ENCODE measurements at regions not wholly inside any gene's neighbourhood (a gene's known extent, or its start where the extent isn't known, plus 50 kb on each side); places are given as distances from the start of the nearest gene placed in this dataset.

DNA sequence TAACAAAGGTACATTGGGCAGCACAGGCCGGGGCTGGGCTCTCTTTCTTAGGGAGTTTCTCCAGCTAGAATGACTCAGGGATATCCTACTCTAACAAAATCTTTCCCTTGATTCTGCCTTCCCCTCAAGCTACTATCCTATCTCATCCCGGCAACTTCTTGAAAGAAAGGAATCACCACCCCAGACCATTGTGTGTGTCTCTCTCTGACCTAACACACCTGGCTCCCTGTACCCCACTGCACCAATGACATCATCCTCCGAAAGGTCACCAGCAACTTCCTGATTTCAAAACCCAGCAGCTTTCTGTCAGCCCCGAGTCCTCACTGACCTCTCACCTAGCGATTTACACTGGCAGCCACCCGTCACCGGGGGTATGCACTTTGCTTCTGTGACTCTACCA is 72.1 kb upstream of the MAP4K4 start:
- Histone ChIP-seq H3K9ac (ENCODE audit: low read depth in 1 of 2, low read length in 2 of 2) (no peak overlapping the region), H3K27me3 (ENCODE audit: control insufficient read depth in 1 of 2, insufficient read depth in 2 of 2, low read length in 2 of 2) (no peaks in the 10 kb centered on the region), H3K9me3 (ENCODE audit: control insufficient read depth in 1 of 2, low read length in 2 of 2) (no peaks in the 10 kb centered on the region), H3K36me3 (ENCODE audit: control insufficient read depth in 1 of 2, insufficient read depth in 2 of 2, low read length in 2 of 2) (no peaks in the 10 kb centered on the region), H3K4me1 (ENCODE audit: control insufficient read depth in 1 of 2, insufficient read depth in 2 of 2, low read length in 2 of 2) (peaks cover 0 to 3% of the 10 kb centered on the region in 2 donors), H3K4me3 (ENCODE audit: low read depth in 1 of 2, low read length in 2 of 2) (no peak overlapping the region), H3K27ac (ENCODE audit: low read depth, low read length) (no peak overlapping the region)

DNA sequence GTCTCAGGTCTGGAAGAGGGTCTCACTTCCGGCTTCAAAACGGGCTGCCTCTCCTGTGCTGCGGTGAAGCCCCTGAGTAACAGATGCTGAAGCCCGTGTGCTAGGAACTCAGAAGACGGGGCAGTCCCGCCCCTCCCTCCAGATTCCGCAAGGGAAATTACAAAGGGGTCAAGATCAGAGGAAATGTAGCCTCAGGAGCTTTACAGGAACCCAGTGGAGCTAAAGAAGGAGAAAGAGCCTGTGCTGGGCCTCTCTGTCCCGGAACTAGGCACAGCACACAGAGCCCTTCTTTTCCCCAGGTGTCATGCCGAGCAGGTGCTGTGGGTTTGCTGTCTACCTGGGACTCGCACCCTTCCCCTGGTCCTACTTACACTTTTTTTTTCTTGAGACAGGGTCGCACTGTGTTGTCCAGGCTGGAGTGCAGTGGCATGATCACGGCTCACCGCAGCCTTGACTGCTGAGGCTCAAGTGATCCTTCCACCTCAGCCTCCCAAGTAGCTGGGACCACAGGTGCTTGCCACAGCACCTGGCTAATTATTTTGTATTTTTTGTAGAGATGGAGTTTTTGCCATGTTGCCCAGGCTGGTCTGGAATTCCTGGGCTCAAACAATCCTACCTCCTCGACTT is 72.7 kb upstream of the MAP4K4 start:
- Histone ChIP-seq H3K27ac (ENCODE audit: low read depth, low read length) (no peak overlapping the region), H3K36me3 (ENCODE audit: control insufficient read depth in 1 of 2, insufficient read depth in 2 of 2, low read length in 2 of 2) (no peaks in the 10 kb centered on the region), H3K9ac (ENCODE audit: low read depth in 1 of 2, low read length in 2 of 2) (no peak overlapping the region), H3K4me3 (ENCODE audit: low read depth in 1 of 2, low read length in 2 of 2) (no peak overlapping the region), H3K27me3 (ENCODE audit: control insufficient read depth in 1 of 2, insufficient read depth in 2 of 2, low read length in 2 of 2) (no peaks in the 10 kb centered on the region), H3K4me1 (ENCODE audit: control insufficient read depth in 1 of 2, insufficient read depth in 2 of 2, low read length in 2 of 2) (no peaks in the 10 kb centered on the region), H3K9me3 (ENCODE audit: control insufficient read depth in 1 of 2, low read length in 2 of 2) (no peaks in the 10 kb centered on the region)

DNA sequence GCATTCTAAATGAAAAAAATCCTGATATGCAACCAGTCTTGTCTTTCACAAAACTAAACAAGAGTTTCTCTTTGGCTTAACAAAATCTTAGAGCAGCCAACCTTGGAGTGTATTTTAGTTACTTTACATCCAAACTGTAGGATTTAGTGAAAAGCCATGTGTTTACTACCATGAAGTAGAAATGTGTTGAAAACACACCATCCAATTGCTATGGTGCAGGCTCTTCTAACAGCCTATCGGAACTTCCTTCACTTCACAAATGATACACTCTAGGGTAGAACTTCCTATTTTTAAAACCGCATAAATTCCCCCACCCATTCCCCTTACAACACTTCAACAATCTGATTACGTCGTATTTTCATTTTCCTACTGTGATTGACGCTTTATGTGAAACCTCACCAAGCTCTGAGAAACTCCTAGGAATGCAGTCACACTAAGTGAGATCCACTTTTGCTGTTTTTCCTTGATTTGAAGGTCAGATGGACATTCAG is 74.4 kb upstream of the MAP4K4 start:
- no peaks in the 10 kb centered on the region for H3K27me3 ChIP-seq (ENCODE audit: control insufficient read depth in 1 of 2, insufficient read depth in 2 of 2, low read length in 2 of 2)
- no peaks in the 10 kb centered on the region for H3K9me3 ChIP-seq (ENCODE audit: control insufficient read depth in 1 of 2, low read length in 2 of 2)
- no peak overlapping the region for H3K9ac ChIP-seq (ENCODE audit: low read depth in 1 of 2, low read length in 2 of 2)

DNA sequence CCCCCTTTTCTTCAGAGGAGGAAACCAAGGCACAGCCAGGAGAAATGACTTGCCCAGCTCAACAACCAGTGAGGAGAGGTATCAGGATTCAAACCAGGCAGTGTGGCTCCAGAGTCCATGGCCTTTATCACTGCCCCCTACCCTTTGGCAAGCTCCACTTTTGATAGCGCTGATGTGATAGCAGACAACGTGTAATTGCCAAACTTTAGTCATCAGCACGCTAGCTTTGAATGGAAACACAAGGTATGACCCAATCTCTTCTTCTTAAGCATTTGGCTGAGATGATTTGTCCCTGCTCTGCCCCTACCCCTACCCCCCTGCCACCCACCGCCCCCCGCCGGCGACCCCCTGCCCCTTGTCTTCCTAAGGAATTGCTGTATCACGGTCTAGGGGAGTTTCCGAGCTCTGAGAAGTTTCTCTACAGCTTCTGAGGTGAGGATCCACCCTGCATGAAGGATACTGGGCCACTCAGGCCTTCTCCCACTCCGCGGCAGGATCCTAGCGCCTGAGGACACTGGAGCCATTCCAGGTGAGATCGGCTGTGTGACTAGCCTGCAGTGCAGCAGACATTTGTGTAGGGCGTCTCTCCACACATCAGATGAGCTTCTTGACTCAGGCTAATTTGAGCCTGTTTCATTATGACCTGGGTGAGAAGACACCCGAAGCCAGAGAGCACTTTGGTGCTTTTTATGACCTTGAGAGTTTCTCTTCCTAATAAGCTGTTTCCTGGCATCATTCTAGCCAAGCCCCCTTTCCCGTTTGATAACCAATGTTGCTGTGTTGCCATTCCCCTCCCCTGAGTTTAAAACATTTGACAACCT is 75.1 kb upstream of the MAP4K4 start:
- Histone ChIP-seq H3K4me1 (ENCODE audit: control insufficient read depth in 1 of 2, insufficient read depth in 2 of 2, low read length in 2 of 2) (peaks cover 0 to 9% of the 10 kb centered on the region in 2 donors), H3K36me3 (ENCODE audit: control insufficient read depth in 1 of 2, insufficient read depth in 2 of 2, low read length in 2 of 2) (no peaks in the 10 kb centered on the region), H3K9me3 (ENCODE audit: control insufficient read depth in 1 of 2, low read length in 2 of 2) (no peaks in the 10 kb centered on the region), H3K4me3 (ENCODE audit: low read depth in 1 of 2, low read length in 2 of 2) (no peak overlapping the region), H3K9ac (ENCODE audit: low read depth in 1 of 2, low read length in 2 of 2) (no peak overlapping the region), H3K27ac (ENCODE audit: low read depth, low read length) (no peak overlapping the region), H3K27me3 (ENCODE audit: control insufficient read depth in 1 of 2, insufficient read depth in 2 of 2, low read length in 2 of 2) (no peaks in the 10 kb centered on the region)

More for the DNA sequence above, 74.4 kb upstream of the MAP4K4 start:
- Histone ChIP-seq H3K27ac (ENCODE audit: low read depth, low read length) (no peak overlapping the region), H3K4me1 (ENCODE audit: control insufficient read depth in 1 of 2, insufficient read depth in 2 of 2, low read length in 2 of 2) (peaks cover 0 to 9% of the 10 kb centered on the region in 2 donors), H3K36me3 (ENCODE audit: control insufficient read depth in 1 of 2, insufficient read depth in 2 of 2, low read length in 2 of 2) (no peaks in the 10 kb centered on the region), H3K4me3 (ENCODE audit: low read depth in 1 of 2, low read length in 2 of 2) (no peak overlapping the region)

DNA sequence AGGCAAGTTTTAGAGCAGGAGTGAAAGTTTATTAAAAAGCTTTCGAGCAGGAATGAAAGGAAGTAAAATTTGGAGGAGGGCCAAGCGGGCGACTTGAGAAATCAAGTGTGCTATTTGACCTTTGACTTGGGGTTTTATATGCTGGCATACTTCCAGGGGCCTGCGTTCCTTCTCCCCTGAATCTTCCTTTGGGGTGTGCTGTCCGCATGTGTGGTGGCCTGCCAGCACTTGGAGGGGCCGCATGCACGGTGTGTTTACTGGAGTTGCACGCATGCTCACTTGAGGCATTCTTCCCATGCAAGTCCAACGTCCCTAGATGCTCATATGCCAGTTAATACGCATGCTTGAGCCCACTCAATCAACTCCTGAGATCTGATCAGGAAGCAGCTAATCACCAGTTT is 78.3 kb upstream of the MAP4K4 start:
- H3K36me3 ChIP-seq (ENCODE audit: control insufficient read depth in 1 of 2, insufficient read depth in 2 of 2, low read length in 2 of 2): no peaks in the 10 kb centered on the region
- no peak overlapping the region for H3K27ac ChIP-seq (ENCODE audit: low read depth, low read length)
- no peaks in the 10 kb centered on the region for H3K27me3 ChIP-seq (ENCODE audit: control insufficient read depth in 1 of 2, insufficient read depth in 2 of 2, low read length in 2 of 2)
- H3K9me3 ChIP-seq (ENCODE audit: control insufficient read depth in 1 of 2, low read length in 2 of 2): no peaks in the 10 kb centered on the region
- H3K4me3 ChIP-seq (ENCODE audit: low read depth in 1 of 2, low read length in 2 of 2): peak overlapping the region; percentile 28 to 59
- H3K9ac ChIP-seq (ENCODE audit: low read depth in 1 of 2, low read length in 2 of 2): no peak overlapping the region
- H3K4me1 ChIP-seq (ENCODE audit: control insufficient read depth in 1 of 2, insufficient read depth in 2 of 2, low read length in 2 of 2): peaks cover 0 to 13% of the 10 kb centered on the region in 2 donors

DNA sequence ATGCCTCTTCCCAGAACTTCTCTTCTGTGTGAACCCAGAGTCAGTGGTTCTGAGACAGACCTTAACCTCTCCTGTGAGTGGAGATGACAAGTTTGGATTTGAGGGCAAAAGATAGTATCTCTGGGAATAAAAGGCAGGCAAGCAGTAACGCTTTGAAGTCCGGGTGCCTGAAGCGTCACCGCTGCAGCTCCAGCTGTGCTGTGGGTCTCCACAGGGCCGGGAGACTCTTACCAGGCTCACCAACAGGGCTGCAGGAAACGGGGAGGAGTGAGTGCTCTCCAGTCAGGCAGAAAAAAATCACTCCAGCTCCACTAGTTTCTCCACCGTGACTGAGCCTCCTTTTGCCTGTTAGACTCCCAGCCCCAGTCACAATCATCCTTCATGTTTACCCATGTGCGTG is 79.7 kb upstream of the MAP4K4 start:
- Histone ChIP-seq H3K4me3 (ENCODE audit: low read depth in 1 of 2, low read length in 2 of 2) (no peak overlapping the region), H3K9ac (ENCODE audit: low read depth in 1 of 2, low read length in 2 of 2) (no peak overlapping the region), H3K27ac (ENCODE audit: low read depth, low read length) (no peak overlapping the region), H3K36me3 (ENCODE audit: control insufficient read depth in 1 of 2, insufficient read depth in 2 of 2, low read length in 2 of 2) (no peaks in the 10 kb centered on the region), H3K9me3 (ENCODE audit: control insufficient read depth in 1 of 2, low read length in 2 of 2) (no peaks in the 10 kb centered on the region), H3K27me3 (ENCODE audit: control insufficient read depth in 1 of 2, insufficient read depth in 2 of 2, low read length in 2 of 2) (no peaks in the 10 kb centered on the region), H3K4me1 (ENCODE audit: control insufficient read depth in 1 of 2, insufficient read depth in 2 of 2, low read length in 2 of 2) (peaks cover 0 to 13% of the 10 kb centered on the region in 2 donors)

DNA sequence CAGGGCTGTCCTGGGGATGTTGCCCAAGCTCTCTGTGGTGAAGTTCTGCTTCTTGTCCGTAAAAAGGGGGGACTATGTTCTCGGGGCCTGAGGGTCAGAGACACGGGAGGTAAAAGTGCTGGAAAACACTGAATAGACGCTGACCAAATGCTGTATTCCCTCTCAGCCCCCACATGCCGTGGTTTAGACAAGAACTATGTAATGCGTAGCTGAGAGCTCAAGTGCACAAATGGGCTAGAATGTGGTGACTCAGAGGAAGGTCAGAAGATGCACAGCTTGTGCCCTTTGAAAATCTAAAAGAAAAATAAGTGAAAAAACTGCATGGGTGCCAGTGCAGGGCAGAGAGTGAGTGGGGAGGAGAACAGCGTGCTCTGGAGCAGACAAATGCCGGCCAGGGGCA is 80.3 kb upstream of the MAP4K4 start:
- Histone ChIP-seq H3K27me3 (ENCODE audit: control insufficient read depth in 1 of 2, insufficient read depth in 2 of 2, low read length in 2 of 2) (no peaks in the 10 kb centered on the region), H3K27ac (ENCODE audit: low read depth, low read length) (no peak overlapping the region), H3K9me3 (ENCODE audit: control insufficient read depth in 1 of 2, low read length in 2 of 2) (no peaks in the 10 kb centered on the region), H3K4me3 (ENCODE audit: low read depth in 1 of 2, low read length in 2 of 2) (no peak overlapping the region), H3K9ac (ENCODE audit: low read depth in 1 of 2, low read length in 2 of 2) (no peak overlapping the region), H3K4me1 (ENCODE audit: control insufficient read depth in 1 of 2, insufficient read depth in 2 of 2, low read length in 2 of 2) (peaks cover 0 to 13% of the 10 kb centered on the region in 2 donors), H3K36me3 (ENCODE audit: control insufficient read depth in 1 of 2, insufficient read depth in 2 of 2, low read length in 2 of 2) (no peaks in the 10 kb centered on the region)

DNA sequence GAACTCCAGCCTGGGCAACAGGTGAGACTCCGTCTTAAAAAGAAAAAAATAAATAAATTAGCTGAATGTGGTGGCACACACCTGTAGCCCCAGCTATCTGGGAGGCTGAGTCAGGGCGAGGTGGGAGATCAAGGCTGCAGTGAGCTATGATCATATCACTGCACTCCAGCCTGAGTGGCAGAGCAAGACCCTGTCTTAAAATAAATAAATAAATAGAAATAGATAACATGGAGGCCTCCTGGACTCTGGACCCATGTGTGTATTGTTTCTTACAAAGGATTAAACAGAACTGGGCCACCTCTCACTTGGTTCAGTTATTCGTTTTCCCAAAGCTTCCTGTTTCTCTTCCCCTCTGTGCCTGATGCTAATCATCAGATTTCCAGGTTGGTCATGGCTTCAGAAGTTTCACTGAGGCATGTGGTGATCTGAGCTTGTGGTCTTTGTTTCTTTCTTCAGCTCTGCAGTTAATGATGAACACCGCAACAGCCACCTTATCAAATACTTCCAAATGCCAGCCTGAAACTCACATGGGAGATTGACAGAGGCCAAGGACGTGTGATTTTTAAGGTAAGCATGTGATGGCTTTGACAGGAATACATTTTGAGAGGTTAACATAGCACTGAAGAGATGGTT is 83.3 kb upstream of the MAP4K4 start:
- Histone ChIP-seq H3K9ac (ENCODE audit: low read depth in 1 of 2, low read length in 2 of 2) (no peak overlapping the region), H3K9me3 (ENCODE audit: control insufficient read depth in 1 of 2, low read length in 2 of 2) (no peaks in the 10 kb centered on the region), H3K4me1 (ENCODE audit: control insufficient read depth in 1 of 2, insufficient read depth in 2 of 2, low read length in 2 of 2) (peaks cover 0 to 9% of the 10 kb centered on the region in 2 donors), H3K36me3 (ENCODE audit: control insufficient read depth in 1 of 2, insufficient read depth in 2 of 2, low read length in 2 of 2) (no peaks in the 10 kb centered on the region), H3K4me3 (ENCODE audit: low read depth in 1 of 2, low read length in 2 of 2) (no peak overlapping the region), H3K27ac (ENCODE audit: low read depth, low read length) (no peak overlapping the region), H3K27me3 (ENCODE audit: control insufficient read depth in 1 of 2, insufficient read depth in 2 of 2, low read length in 2 of 2) (no peaks in the 10 kb centered on the region)

DNA sequence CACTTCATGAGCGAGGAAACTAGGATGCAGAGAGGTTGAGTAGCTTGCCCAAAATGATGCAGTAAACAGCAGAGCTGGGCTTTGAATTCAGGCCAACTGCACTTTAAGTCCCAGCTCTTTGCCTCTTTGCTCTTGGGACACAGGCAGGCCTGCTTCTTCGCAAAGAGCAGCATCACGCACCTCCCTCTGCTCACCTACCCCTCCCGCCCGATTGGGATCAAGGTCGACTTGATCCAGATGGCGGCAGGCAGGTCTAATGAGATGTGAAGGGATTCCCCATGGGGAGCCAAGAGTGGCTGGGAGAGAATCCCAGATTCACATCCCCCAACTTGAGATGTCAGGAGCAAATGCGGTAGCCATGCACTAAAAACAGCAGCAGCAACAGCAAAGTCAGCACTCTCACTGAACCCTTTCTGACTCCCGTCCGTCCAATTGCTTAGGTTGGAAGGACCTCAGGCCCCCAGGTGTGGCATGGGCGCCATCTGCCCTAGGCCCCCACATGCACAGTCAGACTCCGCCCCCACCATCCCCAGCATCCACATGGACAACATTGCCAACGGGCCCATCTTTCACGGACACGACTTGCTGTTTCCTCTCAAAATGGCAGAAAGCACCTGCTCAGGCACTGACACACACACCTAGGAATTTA is 84.3 kb upstream of the MAP4K4 start:
- H3K9ac ChIP-seq (ENCODE audit: low read depth in 1 of 2, low read length in 2 of 2): no peak overlapping the region
- no peak overlapping the region for H3K27ac ChIP-seq (ENCODE audit: low read depth, low read length)

DNA sequence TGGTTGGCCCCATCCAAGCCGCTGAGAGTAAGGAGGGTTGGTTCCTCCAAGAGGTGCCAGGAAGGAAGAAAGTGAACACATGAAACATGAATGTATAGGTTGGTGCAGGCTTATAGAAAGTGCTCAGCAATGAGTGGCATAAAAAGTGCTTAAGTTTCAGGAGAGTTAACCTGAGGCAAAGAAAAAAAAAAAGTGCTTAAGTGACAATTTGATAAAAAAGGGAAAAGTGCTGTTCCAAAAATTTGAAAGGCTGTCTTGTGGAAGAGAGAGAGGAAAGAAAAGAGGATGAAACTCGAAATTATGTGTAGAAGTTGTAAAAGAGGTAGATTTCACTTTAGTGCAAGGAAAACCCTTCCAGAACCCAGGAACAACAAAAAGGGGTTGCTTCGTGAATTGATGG is 85.5 kb upstream of the MAP4K4 start:
- H3K4me3 ChIP-seq (ENCODE audit: low read depth in 1 of 2, low read length in 2 of 2): no peak overlapping the region
- H3K36me3 ChIP-seq (ENCODE audit: control insufficient read depth in 1 of 2, insufficient read depth in 2 of 2, low read length in 2 of 2): no peaks in the 10 kb centered on the region
- H3K9ac ChIP-seq (ENCODE audit: low read depth in 1 of 2, low read length in 2 of 2): no peak overlapping the region
- no peaks in the 10 kb centered on the region for H3K27me3 ChIP-seq (ENCODE audit: control insufficient read depth in 1 of 2, insufficient read depth in 2 of 2, low read length in 2 of 2)
- no peaks in the 10 kb centered on the region for H3K9me3 ChIP-seq (ENCODE audit: control insufficient read depth in 1 of 2, low read length in 2 of 2)
- H3K4me1 ChIP-seq (ENCODE audit: control insufficient read depth in 1 of 2, insufficient read depth in 2 of 2, low read length in 2 of 2): peaks cover 0 to 4% of the 10 kb centered on the region in 2 donors
- no peak overlapping the region for H3K27ac ChIP-seq (ENCODE audit: low read depth, low read length)

More for the DNA sequence above, 84.3 kb upstream of the MAP4K4 start:
- H3K4me1 ChIP-seq (ENCODE audit: control insufficient read depth in 1 of 2, insufficient read depth in 2 of 2, low read length in 2 of 2): peaks cover 0 to 4% of the 10 kb centered on the region in 2 donors
- no peaks in the 10 kb centered on the region for H3K9me3 ChIP-seq (ENCODE audit: control insufficient read depth in 1 of 2, low read length in 2 of 2)
- H3K36me3 ChIP-seq (ENCODE audit: control insufficient read depth in 1 of 2, insufficient read depth in 2 of 2, low read length in 2 of 2): no peaks in the 10 kb centered on the region
- H3K27me3 ChIP-seq (ENCODE audit: control insufficient read depth in 1 of 2, insufficient read depth in 2 of 2, low read length in 2 of 2): no peaks in the 10 kb centered on the region
- H3K4me3 ChIP-seq (ENCODE audit: low read depth in 1 of 2, low read length in 2 of 2): no peak overlapping the region

All from duodenal mucosa (tissue), 2 donors.